ENCODE measurements at regions not wholly inside any gene's neighbourhood (a gene's known extent, or its start where the extent isn't known, plus 50 kb on each side); places are given as distances from the start of the nearest gene placed in this dataset.

DNA sequence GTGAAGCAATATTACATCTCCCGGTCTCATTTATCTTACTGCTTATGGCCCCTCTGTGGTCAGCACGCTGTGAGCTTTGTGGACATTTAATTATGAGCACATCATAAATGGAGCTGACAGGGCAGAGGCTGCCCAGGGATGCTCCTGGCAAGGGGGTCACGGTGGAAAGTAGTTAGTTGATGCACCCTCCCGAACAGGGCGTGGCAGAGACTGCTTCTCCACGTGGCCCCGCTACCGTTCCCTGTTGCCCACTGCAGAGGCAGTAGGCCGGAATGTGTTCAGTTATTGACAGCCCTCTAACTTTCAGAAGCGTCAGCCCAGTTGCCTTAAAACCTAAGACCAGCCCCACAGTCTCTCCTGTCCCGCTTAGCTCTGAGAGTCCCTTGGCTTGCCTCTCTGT is 180.3 kb upstream of the ZNF507 start:
- DNase-seq (ENCODE audit: low read depth in 1 of 2, low spot score in 1 of 2), result no peak

- DNase-seq (ENCODE audit: low read depth in 1 of 2, low spot score in 1 of 2), result no peak
Measured at GRCh38 chr19:32165750-32166149, 179.7 kb upstream of the ZNF507 start.

DNA sequence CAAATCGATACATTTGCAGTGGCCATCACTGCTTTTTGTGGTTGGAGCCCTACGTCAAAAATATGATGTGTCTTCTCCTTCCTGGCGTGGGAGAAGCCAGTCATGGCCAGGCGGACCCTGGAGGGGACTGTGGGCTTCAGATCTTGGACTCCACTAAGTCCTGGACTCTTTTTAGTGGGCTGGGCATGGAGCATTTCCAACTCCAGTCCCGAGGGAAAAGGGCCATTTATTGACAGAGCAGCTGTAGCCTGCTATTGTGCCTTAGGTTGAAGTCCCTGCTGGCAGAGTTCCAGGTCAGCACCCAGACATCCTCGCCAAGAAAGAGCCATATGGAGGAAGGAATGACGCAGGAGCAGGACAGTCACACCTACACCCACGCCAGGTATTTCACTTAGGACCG is 179.2 kb upstream of the ZNF507 start:
- DNase-seq (ENCODE audit: low read depth in 1 of 2, low spot score in 1 of 2), result no peak

GRCh38 chr19:32168111-32168510 is 177.3 kb upstream of the ZNF507 start:
- DNase-seq (ENCODE audit: low read depth in 1 of 2, low spot score in 1 of 2), result no peak

GRCh38 chr19:32168606-32169005 is 176.8 kb upstream of the ZNF507 start:
- DNase-seq (ENCODE audit: low read depth in 1 of 2, low spot score in 1 of 2), result no peak

- no peak for DNase-seq (ENCODE audit: low read depth in 1 of 2, low spot score in 1 of 2)
Measured at GRCh38 chr19:32171719-32172151, 173.7 kb upstream of the ZNF507 start.

DNA sequence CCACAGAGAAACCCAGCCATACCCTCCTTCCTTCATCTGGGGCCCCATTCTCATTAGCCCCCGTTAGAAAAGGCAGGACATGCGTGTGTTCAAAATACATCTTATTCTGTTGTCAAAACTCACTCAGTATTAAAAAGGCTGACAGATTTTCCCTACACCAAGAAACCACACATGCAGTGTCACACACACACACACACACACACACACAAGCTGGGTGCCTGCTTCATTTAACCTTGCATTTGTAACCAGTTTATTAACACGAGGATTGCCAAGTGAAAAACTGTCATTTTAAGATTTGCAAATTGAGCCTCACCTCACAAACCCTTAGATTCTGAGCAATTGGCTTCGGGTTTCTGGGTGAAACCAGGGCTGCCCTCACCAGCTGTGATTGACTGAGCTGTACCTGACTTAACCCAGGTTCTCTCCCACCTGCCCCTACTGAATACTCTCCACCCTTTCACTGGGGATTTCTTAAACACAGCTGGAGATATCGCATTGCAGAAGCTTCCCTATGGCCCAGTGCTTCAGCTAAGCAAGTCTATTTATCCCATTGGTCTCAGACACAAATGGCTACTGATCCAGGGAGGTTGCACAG is 172.7 kb upstream of the ZNF507 start:
- DNase-seq (ENCODE audit: low read depth in 1 of 2, low spot score in 1 of 2), result no peak

DNA sequence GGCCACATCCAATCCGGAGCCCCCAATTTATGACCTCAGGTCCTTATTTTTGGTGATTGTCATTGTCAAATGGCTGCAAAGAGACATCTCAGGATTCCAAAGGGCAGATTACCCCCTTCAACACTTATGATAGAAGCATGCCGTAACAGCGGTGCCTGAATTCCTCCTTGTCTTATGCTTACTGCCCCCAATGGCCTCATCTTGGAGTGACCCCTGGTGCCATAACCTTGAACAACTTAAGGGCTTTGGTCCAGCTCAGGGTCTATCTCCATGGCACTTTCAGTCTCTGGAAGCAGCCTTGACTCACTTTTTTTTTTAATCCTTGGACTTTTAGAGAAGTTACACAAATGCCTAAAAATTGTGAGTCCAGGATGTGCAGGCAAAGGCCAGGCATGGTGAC is 171.6 kb upstream of the ZNF507 start:
- no peak for DNase-seq (ENCODE audit: low read depth in 1 of 2, low spot score in 1 of 2)

GRCh38 chr19:32174386-32175113 is 170.9 kb upstream of the ZNF507 start:
- DNase-seq (ENCODE audit: low read depth in 1 of 2, low spot score in 1 of 2), result no peak

DNA sequence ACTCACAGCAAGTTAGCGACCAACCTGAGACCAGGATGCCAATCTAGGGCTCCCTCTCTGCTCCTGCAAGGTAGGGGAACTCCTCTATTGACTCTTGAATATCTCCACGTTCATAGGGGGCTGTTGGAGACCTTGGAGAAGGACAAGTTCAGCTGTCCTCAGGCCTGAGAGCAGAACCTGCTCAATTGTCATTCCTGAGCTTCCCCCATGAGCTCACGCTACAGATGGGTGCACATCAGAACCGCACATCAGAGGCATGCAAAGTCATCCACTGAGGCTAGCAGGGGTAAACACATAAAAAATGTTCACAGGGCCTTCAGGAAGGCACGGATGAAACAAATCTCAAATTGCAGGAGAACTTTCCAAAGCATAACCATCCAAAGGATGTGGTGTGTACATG is 168.8 kb upstream of the ZNF507 start:
- no peak for DNase-seq (ENCODE audit: low read depth in 1 of 2, low spot score in 1 of 2)

GRCh38 chr19:32177686-32178085 is 167.7 kb upstream of the ZNF507 start:
- no peak for DNase-seq (ENCODE audit: low read depth in 1 of 2, low spot score in 1 of 2)

DNA sequence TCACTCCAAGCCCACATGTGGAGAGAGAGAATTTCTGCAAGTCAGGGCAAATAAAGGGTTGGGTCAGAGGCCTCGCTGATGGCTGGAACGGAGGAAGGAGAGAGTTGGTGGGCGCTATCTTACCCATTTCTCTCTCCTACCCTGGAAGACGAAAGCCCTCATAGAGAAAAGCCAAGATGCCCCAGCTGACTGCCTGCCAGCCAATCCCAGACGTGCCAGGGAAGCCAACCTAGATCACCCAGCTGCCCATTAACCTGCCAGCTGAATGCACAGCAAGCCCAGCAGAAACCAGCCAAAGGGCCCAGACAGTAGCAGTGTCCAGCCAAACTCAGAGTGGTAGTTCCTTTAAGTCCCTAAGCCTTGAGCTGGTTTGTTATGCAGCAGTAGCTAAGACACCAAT is 167.0 kb upstream of the ZNF507 start:
- DNase-seq (ENCODE audit: low read depth in 1 of 2, low spot score in 1 of 2), result no peak

GRCh38 chr19:32178956-32179355 is 166.5 kb upstream of the ZNF507 start:
- no peak for DNase-seq (ENCODE audit: low read depth in 1 of 2, low spot score in 1 of 2)

DNA sequence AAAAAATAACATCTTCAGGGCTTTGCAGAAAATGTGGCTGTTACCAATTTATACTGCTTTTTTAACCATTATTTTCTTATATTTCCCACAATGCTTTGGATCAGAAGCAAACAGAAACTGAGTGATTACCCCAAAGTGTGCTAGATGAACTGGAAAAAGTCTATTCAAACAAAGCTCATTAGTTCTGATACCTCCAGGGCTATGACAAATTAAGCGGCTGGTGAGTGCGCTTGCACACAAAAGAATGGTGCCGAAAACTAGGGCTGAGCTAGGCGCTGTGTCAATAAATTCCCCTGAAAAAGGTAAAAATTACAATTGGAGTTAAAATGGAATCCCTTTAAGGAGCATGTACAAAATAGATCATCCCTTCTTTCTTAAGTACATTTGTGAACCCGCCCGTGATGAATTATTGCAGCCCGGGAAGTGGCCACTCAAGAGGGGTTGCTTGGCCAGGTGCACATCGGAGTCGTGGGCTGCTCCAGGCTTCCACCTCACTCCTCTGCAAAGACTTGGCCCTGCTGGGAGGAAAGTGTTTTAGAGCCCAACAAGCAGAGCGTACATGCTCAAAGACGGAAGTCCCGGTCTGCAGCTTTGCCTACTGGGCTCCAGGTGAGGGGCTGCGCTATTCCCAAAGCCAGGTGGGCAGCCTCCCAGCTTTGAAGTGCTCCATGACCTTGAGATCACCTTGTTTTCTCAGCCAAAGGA is 164.0 kb upstream of the ZNF507 start:
- no peak for DNase-seq (ENCODE audit: low read depth in 1 of 2, low spot score in 1 of 2)

DNA sequence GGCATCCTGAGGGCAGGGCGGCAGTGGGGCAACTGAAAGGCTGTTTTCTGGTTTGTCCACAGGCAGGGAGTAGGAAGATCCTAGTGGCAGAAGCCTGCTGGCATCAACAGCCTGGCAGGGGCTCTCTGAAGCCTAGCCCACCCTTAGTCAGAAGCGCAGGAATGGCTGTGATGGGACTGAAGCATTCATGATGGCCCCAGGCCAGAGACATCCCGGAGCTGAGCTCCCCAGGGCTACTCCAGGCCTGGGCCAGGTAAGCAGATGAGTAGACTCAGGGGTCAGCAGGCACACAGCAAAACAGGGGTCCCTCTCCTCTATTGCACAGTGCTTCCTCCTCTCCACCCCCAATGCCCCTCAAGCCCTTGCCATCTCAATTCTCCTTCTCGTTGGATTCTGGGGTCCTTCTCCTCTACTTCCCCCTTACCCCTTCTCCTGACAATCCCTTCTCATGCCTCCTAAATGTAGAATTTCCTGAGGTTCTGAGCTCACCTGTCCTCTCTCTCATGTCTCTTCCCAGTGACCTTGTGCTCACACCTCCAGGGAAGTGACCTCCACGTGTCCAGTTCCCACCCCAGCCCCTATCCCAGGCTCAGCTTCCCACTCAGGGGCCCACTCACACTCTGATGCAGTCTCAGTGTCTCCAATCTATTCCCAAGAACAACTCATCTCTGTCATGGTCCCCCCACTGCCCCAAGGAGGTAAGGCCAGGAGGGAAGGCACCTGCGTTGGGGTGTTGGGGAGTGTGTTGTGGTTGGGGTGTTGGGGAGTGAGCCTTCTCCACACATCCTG is 158.7 kb upstream of the ZNF507 start:
- DNase-seq (ENCODE audit: low read depth in 1 of 2, low spot score in 1 of 2), result no peak

GRCh38 chr19:32188921-32189320 is 156.5 kb upstream of the ZNF507 start:
- DNase-seq (ENCODE audit: low read depth in 1 of 2, low spot score in 1 of 2), result no peak

DNA sequence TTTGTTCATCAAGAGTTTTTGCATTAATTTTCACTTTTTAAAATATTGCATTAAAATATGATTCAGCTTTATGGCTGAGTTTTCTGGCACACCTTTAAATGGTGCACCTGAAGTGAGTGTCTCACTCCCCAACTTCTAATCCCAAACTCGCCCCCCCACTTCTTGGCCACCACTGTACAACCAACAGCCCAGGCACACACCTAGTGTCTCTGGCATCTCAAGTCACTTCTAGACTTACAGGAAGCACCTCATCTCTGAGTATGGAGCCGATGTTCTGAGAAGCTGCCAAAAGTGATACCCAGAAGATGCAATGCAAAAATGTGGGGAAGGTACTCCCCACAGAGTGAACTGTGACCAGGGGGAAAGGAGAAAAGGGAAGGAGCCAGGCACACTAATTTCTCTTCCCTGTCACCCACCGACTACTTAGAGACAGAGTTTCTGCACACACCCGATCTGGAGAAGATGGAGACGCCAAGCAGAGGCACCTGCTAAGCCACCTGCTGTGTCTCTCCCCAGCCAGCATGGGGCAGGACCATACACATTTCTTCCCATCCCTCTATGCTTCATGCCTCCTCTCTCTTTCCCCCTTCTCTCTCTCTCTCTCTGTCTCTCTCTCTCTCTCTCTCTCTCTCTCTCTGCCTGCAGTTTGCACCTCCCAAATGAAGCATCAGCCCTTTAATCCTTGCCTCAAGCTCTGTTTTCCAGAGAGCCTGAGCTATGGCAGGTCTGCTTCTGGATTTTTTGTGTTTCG is 155.3 kb upstream of the ZNF507 start:
- DNase-seq (ENCODE audit: low read depth in 1 of 2, low spot score in 1 of 2), result no peak

DNA sequence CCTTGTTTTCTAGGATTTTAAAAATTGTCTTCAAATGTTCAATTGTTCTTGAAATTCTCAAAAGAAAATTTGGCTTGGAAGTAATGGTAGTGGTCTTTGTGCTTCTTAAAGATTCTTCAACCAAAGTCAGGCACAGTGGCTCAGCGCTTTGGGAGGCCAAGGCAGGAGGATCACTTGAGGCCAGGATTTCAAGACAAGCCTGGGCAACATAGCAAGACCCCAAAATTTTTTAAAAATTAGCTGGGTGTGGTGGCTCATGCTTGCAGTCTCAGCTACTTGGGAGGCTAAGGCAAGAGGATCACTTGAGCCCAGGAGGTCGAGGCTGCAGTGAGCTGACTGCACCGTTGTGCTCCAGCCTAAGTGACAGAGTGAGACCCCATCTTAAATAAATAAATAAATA is 153.5 kb upstream of the ZNF507 start:
- DNase-seq (ENCODE audit: low read depth in 1 of 2, low spot score in 1 of 2), result no peak

GRCh38 chr19:32195706-32196610 is 149.5 kb upstream of the ZNF507 start:
- no peak for DNase-seq (ENCODE audit: low read depth in 1 of 2, low spot score in 1 of 2)

Data from stimulated activated CD4-positive, alpha-beta T cell treated with anti-CD3 and anti-CD28 coated beads, Interleukin-15, amount 100 ng/mL, for 1 hour (primary cell).